H1 (cell line): ENCODE measurements at regions not wholly inside any gene's neighbourhood (a gene's known extent, or its start where the extent isn't known, plus 50 kb on each side); places are given as distances from the start of the nearest gene placed in this dataset.

Source experiments
- CTCF ChIA-PET: fragments of 300-600 bp; sonication (Branson Sonifier 250); formaldehyde crosslinking; loops from one replicate; lab custom pipeline; 2021; ENCODE audit not compliant: partially characterized antibody; lab: Charles Lee
- POLR2A ChIA-PET: fragments of 300-600 bp; sonication (Branson Sonifier 250); formaldehyde crosslinking; loops from one replicate; lab custom pipeline; 2021; ENCODE audit warnings: inconsistent platforms; ENCODE audit not compliant: partially characterized antibody; lab: Charles Lee
- DNase-seq, 2 experiments: peaks; one replicate each; pipeline versions ENCODE4 v3.0.0 to v3.0.0-alpha.2; 2010 to 2022; ENCODE audit warnings: low spot score in 2 of 2, low read depth in 1 of 2, mixed read lengths in 1 of 2
- FAIRE-seq: peaks from 2 replicates; lab custom pipeline; 2011; peaks lifted over from hg19 to GRCh38; lab: Jason Lieb, UNC
- H2AFZ ChIP-seq: 2 replicates; pipeline ENCODE4 v1.8.1; 2012; ENCODE audit warnings: low read length, inconsistent platforms
- H2AK5ac ChIP-seq: 2 replicates; pipeline ENCODE4 v1.6.1; 2013; ENCODE audit warnings: low read depth, low read length
- H2BK120ac ChIP-seq: replicated peaks from 2 replicates; pipeline ENCODE3; 2013; ENCODE audit warnings: low read depth, low read length, inconsistent platforms
- H2BK12ac ChIP-seq: 2 replicates; pipeline ENCODE4 v1.6.1; 2013; ENCODE audit warnings: low read depth, low read length
- H2BK15ac ChIP-seq: 2 replicates; pipeline ENCODE4 v1.6.1; 2013; ENCODE audit warnings: low read length
- H2BK20ac ChIP-seq: 2 replicates; pipeline ENCODE4 v1.6.1; 2013; ENCODE audit warnings: low read length
- H2BK5ac ChIP-seq: 2 replicates; pipeline ENCODE4 v1.6.1; 2013; ENCODE audit warnings: low read depth, low read length
- H3K14ac ChIP-seq: 2 replicates; pipeline ENCODE4 v1.6.1; 2013; ENCODE audit warnings: inconsistent platforms; ENCODE audit not compliant: insufficient read length
- H3K18ac ChIP-seq: 2 replicates; pipeline ENCODE4 v1.6.1; 2013; ENCODE audit warnings: low read length; ENCODE audit errors: extremely low read depth
- H3K23ac ChIP-seq: 2 replicates; pipeline ENCODE4 v1.6.1; 2013; ENCODE audit warnings: inconsistent platforms; ENCODE audit not compliant: insufficient read length
- H3K23me2 ChIP-seq: 2 replicates; pipeline ENCODE4 v1.6.1; 2013; ENCODE audit warnings: low read depth, low read length
- H3K27ac ChIP-seq: 2 replicates; pipeline ENCODE4 v1.6.1; 2011; ENCODE audit warnings: low read depth, low read length, inconsistent platforms
- H3K27me3 ChIP-seq, 4 experiments: replicated peaks in 1 of 4; 1 replicate in 1 of 4; 2 replicates in 3 of 4; pipeline versions ENCODE4 v1.6.1 to v1.8.1; 2011 to 2013; ENCODE audit warnings: low read length in 3 of 4, mild to moderate bottlenecking in 3 of 4, inconsistent platforms in 2 of 4, mixed read lengths in 2 of 4, moderate library complexity in 1 of 4; ENCODE audit not compliant: control insufficient read depth in 3 of 4, insufficient read depth in 3 of 4; ENCODE audit errors: extremely low read depth in 1 of 4
- H3K36me3 ChIP-seq, 4 experiments: 2 replicates each; pipeline versions ENCODE4 v1.6.1 to v1.8.1; 2011 to 2013; ENCODE audit warnings: mild to moderate bottlenecking in 4 of 4, low read length in 3 of 4, moderate library complexity in 2 of 4, control low read depth in 1 of 4, inconsistent platforms in 1 of 4; ENCODE audit not compliant: insufficient read depth in 4 of 4, control insufficient read depth in 2 of 4
- H3K4ac ChIP-seq: replicated peaks from 2 replicates; pipeline ENCODE3; 2013; ENCODE audit warnings: low read length, low read depth, mixed read lengths, inconsistent platforms; ENCODE audit not compliant: insufficient read length
- H3K4me1 ChIP-seq, 4 experiments: replicated peaks in 1 of 4; 1 replicate in 1 of 4; 2 replicates in 3 of 4; pipeline versions ENCODE4 v1.6.1 to v1.8.1; 2011 to 2013; ENCODE audit warnings: low read length in 3 of 4, inconsistent platforms in 2 of 4, mixed read lengths in 1 of 4; ENCODE audit not compliant: insufficient read depth in 4 of 4, control insufficient read depth in 3 of 4
- H3K4me2 ChIP-seq, 2 experiments: 2 replicates each; pipeline versions ENCODE4 v1.6.1 to v1.8.1; 2011 to 2013; ENCODE audit warnings: low read depth in 2 of 2, low read length in 2 of 2, control low read depth in 1 of 2, inconsistent platforms in 1 of 2, mild to moderate bottlenecking in 1 of 2; ENCODE audit not compliant: insufficient read depth in 1 of 2
- H3K4me3 ChIP-seq, 4 experiments: fragments of 200-600, 300-600 bp in 1 of 4; sonication (generic), shearing (Covaris generic), sonication (Bioruptor Twin) in 1 of 4; 2 replicates each; pipeline versions ENCODE4 v1.5.1 to v1.8.1; 2011 to 2016; ENCODE audit warnings: low read length in 4 of 4, low read depth in 3 of 4, control low read depth in 2 of 4, inconsistent platforms in 2 of 4, mild to moderate bottlenecking in 2 of 4, mixed read lengths in 1 of 4, moderate library complexity in 1 of 4; ENCODE audit not compliant: insufficient read depth in 2 of 4; ENCODE audit errors: extremely low read depth in 1 of 4
- H3K56ac ChIP-seq: replicated peaks from 2 replicates; pipeline ENCODE3; 2013; ENCODE audit warnings: low read depth, mild to moderate bottlenecking, mixed read lengths, low read length, inconsistent platforms; ENCODE audit not compliant: insufficient read length
- H3K79me1 ChIP-seq: 2 replicates; pipeline ENCODE4 v1.6.1; 2013; ENCODE audit warnings: low read depth, low read length, control low read depth
- H3K79me2 ChIP-seq, 2 experiments: 2 replicates each; pipeline versions ENCODE4 v1.6.1 to v1.8.1; 2012 to 2013; ENCODE audit warnings: low read length in 2 of 2, mild to moderate bottlenecking in 2 of 2, inconsistent platforms in 1 of 2; ENCODE audit not compliant: insufficient read depth in 2 of 2, control insufficient read depth in 1 of 2
- H3K9ac ChIP-seq, 4 experiments: replicated peaks in 1 of 4; 1 replicate in 1 of 4; 2 replicates in 3 of 4; pipeline versions ENCODE4 v1.6.1 to v1.8.1; 2011 to 2013; ENCODE audit warnings: low read depth in 3 of 4, low read length in 3 of 4, control low read depth in 2 of 4, mild to moderate bottlenecking in 2 of 4, moderate library complexity in 2 of 4, inconsistent platforms in 1 of 4; ENCODE audit errors: extremely low read depth in 1 of 4
- H3K9me3 ChIP-seq, 2 experiments: 2 replicates each; pipeline versions ENCODE4 v1.6.1 to v1.8.1; 2012 to 2013; ENCODE audit warnings: mild to moderate bottlenecking in 2 of 2, moderate library complexity in 2 of 2, control low read depth in 1 of 2, inconsistent platforms in 1 of 2, low read depth in 1 of 2, low read length in 1 of 2, mixed read lengths in 1 of 2; ENCODE audit not compliant: insufficient read depth in 2 of 2
- H4K20me1 ChIP-seq, 2 experiments: replicated peaks in 1 of 2; 2 replicates each; pipeline versions ENCODE3 to v1.8.1; 2011 to 2013; ENCODE audit warnings: inconsistent platforms in 2 of 2, low read length in 2 of 2, mild to moderate bottlenecking in 1 of 2; ENCODE audit not compliant: insufficient read depth in 2 of 2, control insufficient read depth in 1 of 2
- H4K5ac ChIP-seq: 2 replicates; pipeline ENCODE4 v1.6.1; 2013; ENCODE audit warnings: low read length, low read depth, mixed read lengths, inconsistent platforms; ENCODE audit not compliant: insufficient read length
- H4K8ac ChIP-seq: 2 replicates; pipeline ENCODE4 v1.8.0; 2013; ENCODE audit warnings: mild to moderate bottlenecking, moderate library complexity, low read length, inconsistent platforms; ENCODE audit not compliant: insufficient read depth; ENCODE audit errors: extremely low read depth
- H4K91ac ChIP-seq: replicated peaks from 2 replicates; pipeline ENCODE3; 2013; ENCODE audit warnings: low read length, mixed read lengths, inconsistent platforms; ENCODE audit not compliant: insufficient read length
- CREB1 ChIP-seq: IDR thresholded peaks from 2 replicates; pipeline ENCODE4 v1.6.1; 2012; ENCODE audit warnings: inconsistent platforms
- RAD21 ChIP-seq, 2 experiments: IDR thresholded peaks in 1 of 2; conservative IDR thresholded peaks in 1 of 2; 2 replicates each; pipeline ENCODE4 v1.6.1; 2011; ENCODE audit warnings: low read depth in 2 of 2, low read length in 2 of 2, improper control_type of control experiment in 1 of 2, inconsistent platforms in 1 of 2, mild to moderate bottlenecking in 1 of 2, moderate library complexity in 1 of 2
- WGBS, 2 experiments: shearing (Covaris generic) in 1 of 2; methylation state at CpG; one replicate each; pipeline versions ENCODE4 v1.1.6 to v1.1.7; 2013 to 2015; ENCODE audit warnings: low lambda C conversion rate in 2 of 2, mixed read lengths in 2 of 2, inconsistent platforms in 1 of 2, low coverage in 1 of 2, missing lambda C conversion rate in 1 of 2; ENCODE audit not compliant: insufficient replicate concordance in 2 of 2, insufficient coverage in 1 of 2, insufficient read length in 1 of 2; ENCODE audit errors: extremely low coverage in 1 of 2, missing lambda C conversion rate in 1 of 2; 5-methylcytosine and 5-hydroxymethylcytosine counted together

DNA sequence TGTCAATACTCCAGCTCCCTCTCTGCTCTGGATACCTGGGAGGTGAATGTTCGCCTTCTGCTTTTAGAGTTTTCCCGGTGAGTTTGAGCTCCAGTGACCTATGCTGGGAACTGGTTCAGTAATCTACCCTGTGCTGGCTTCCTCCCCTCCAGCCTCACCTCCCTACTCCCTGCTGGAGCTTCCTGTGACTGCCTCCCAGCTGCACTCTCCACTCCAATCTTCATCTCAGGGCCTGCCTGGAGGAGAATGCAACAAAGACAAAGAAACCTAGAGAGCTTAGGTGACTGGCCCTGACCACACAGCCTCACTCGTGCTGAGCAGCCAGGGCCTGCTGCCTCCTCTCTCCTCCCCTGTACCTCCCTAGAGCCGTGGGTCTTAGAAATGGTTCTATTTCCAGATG, 101.6 kb upstream of the FOXF1 start:
- H3K4ac ChIP-seq: no peak overlapping the region
- no peak overlapping the region for H2AFZ ChIP-seq
- POLR2A ChIA-PET: no interaction called here

More for the DNA sequence above, 101.6 kb upstream of the FOXF1 start:
- no peak overlapping the region for H3K4me2 ChIP-seq
- peak overlapping the region; percentile 55; the same call in 1 of the 2 replicates for H2BK12ac ChIP-seq
- 0 out of 2 replicates have a peak overlapping the region, but pooled peaks have one; percentile 61 for H2BK20ac ChIP-seq
- H4K5ac ChIP-seq: no peak overlapping the region
- H3K9ac ChIP-seq: no peak overlapping the region
- no peaks in the 10 kb centered on the region for H3K27me3 ChIP-seq
- H3K4me1 ChIP-seq: peaks cover 0 to 4% (median 1%) of the 10 kb centered on the region in 4 experiments; a peak in 4 of 7 replicates
- H4K8ac ChIP-seq: no peak overlapping the region
- no peak overlapping the region for H4K91ac ChIP-seq
- no peaks in the 10 kb centered on the region for H3K79me2 ChIP-seq
- H2BK15ac ChIP-seq: no peak overlapping the region
- WGBS, 2 experiments: 77% methylated on average over 4 of the region's 4 CpGs; no CpG with 5 or more reads in 1 of the 2 experiments
- no peak overlapping the region for H3K4me3 ChIP-seq
- no peak overlapping the region for H2BK120ac ChIP-seq
- no peaks in the 10 kb centered on the region for H4K20me1 ChIP-seq
- no peak overlapping the region for H3K27ac ChIP-seq
- no peak overlapping the region for H3K14ac ChIP-seq
- no peak overlapping the region for H2BK5ac ChIP-seq
- no peaks in the 10 kb centered on the region for H3K36me3 ChIP-seq
- peaks cover 4 to 9% of the 10 kb centered on the region in 2 experiments; a peak in 2 of 4 replicates for H3K9me3 ChIP-seq
- H3K18ac ChIP-seq: no peak overlapping the region
- no peaks in the 10 kb centered on the region for H3K23me2 ChIP-seq
- no peak overlapping the region for H2AK5ac ChIP-seq
- FAIRE-seq: no peak
- CTCF ChIA-PET: interaction anchor here (1.1 kb wide), 1 partner anchor 108 kb away, joined by 3 read pairs; no protein-coding TSS in a partner anchor
- H3K56ac ChIP-seq: no peak overlapping the region
- no peak for DNase-seq
- no peaks in the 10 kb centered on the region for H3K79me1 ChIP-seq
- no peak for TF ChIP-seq CREB1
- 0 out of 4 replicates have a peak, but pooled peaks of 1 of the 2 experiments have one; percentile 2 for TF ChIP-seq RAD21 (IDR thresholded peaks at IDR 0.05 in 1 of 2, conservative IDR thresholded peaks at IDR 0.05 in 1 of 2; ENCODE audit: low read depth in 2 of 2, low read length in 2 of 2)
- H3K23ac ChIP-seq: no peak overlapping the region
